B cell (primary cell): ENCODE measurements at regions not wholly inside any gene's neighbourhood (a gene's known extent, or its start where the extent isn't known, plus 50 kb on each side); places are given as distances from the start of the nearest gene placed in this dataset.

Experiments
- ATAC-seq: fragments of 200-7000 bp; cut with Tn5 transposase; one replicate; pipeline ENCODE4 v1.10.0; 2021; ENCODE audit warnings: low read depth, mild to moderate bottlenecking, moderate number of reproducible peaks, moderate library complexity
- CTCF ChIA-PET: fragments of 350-600 bp; sonication (Branson Sonifier 250); formaldehyde crosslinking; loops from one replicate; lab custom pipeline; 2021; ENCODE audit warnings: antibody characterized with exemption, inconsistent platforms; lab: Charles Lee
- POLR2A ChIA-PET: fragments of 350-600 bp; sonication (Branson Sonifier 250); formaldehyde crosslinking; loops from one replicate; lab custom pipeline; 2021; ENCODE audit warnings: antibody characterized with exemption; lab: Charles Lee
- DNase-seq: peaks from one replicate; pipeline ENCODE4 v3.0.0; 2013
- H2AFZ ChIP-seq: 2 replicates; pipeline ENCODE4 v1.6.1; 2012; ENCODE audit warnings: mild to moderate bottlenecking, low read depth, low read length; ENCODE audit not compliant: insufficient read depth, poor library complexity, severe bottlenecking
- H3K27ac ChIP-seq, 2 donors: 1 replicate in 1 of 2; 2 replicates in 1 of 2; pipeline ENCODE4 v1.5.1; 2012 to 2013; ENCODE audit warnings: low read length in 2 of 2, mild to moderate bottlenecking in 2 of 2, moderate library complexity in 1 of 2
- H3K27me3 ChIP-seq, 4 experiments: fragments of 200-600 bp in 1 of 4; sonication (generic) in 1 of 4; replicated peaks in 1 of 4; 1 replicate in 2 of 4; 2 replicates in 2 of 4; pipeline versions ENCODE4 v1.6.1 to v1.7.0; 2013 to 2016; ENCODE audit warnings: low read length in 3 of 4, mild to moderate bottlenecking in 2 of 4, mixed read lengths in 1 of 4, moderate library complexity in 1 of 4; ENCODE audit not compliant: insufficient read depth in 4 of 4, control insufficient read depth in 3 of 4; ENCODE audit errors: control extremely low read depth in 1 of 4
- H3K36me3 ChIP-seq, 2 experiments: replicated peaks in 1 of 2; 1 replicate in 1 of 2; 2 replicates in 1 of 2; pipeline versions ENCODE4 v1.6.1 to v1.7.1; 2013; ENCODE audit warnings: low read length in 1 of 2; ENCODE audit not compliant: insufficient read depth in 2 of 2, control insufficient read depth in 1 of 2; ENCODE audit errors: control extremely low read depth in 1 of 2, extremely low read depth in 1 of 2
- H3K4me1 ChIP-seq, 2 donors: fragments of 200-600 bp in 1 of 2; sonication (generic) in 1 of 2; 1 replicate in 1 of 2; 2 replicates in 1 of 2; pipeline versions ENCODE4 v1.5.1 to v1.6.1; 2013 to 2017; ENCODE audit warnings: low read length in 2 of 2; ENCODE audit not compliant: control insufficient read depth in 2 of 2, insufficient read depth in 2 of 2
- H3K4me2 ChIP-seq: replicated peaks from 2 replicates; pipeline ENCODE3; 2012; ENCODE audit warnings: mild to moderate bottlenecking, low read depth, low read length; ENCODE audit not compliant: poor library complexity, severe bottlenecking
- H3K4me3 ChIP-seq, 5 experiments: fragments of 200-600 bp in 1 of 5; sonication (generic) in 1 of 5; 1 replicate in 3 of 5; 2 replicates in 2 of 5; pipeline versions ENCODE4 v1.5.1 to v1.7.0; 2011 to 2016; ENCODE audit warnings: low read length in 4 of 5, mild to moderate bottlenecking in 4 of 5, low read depth in 2 of 5, control low read depth in 1 of 5, moderate library complexity in 1 of 5; ENCODE audit not compliant: insufficient read depth in 1 of 5; ENCODE audit errors: control extremely low read depth in 1 of 5, extremely low read depth in 1 of 5
- H3K79me2 ChIP-seq: fragments of 200-600 bp; sonication (generic); one replicate; pipeline ENCODE4 v1.6.0; 2016; ENCODE audit warnings: low read length; ENCODE audit not compliant: control insufficient read depth, insufficient read depth
- H3K9ac ChIP-seq: fragments of 200-600 bp; sonication (generic); 2 replicates; pipeline ENCODE4 v1.6.1; 2017; ENCODE audit warnings: mild to moderate bottlenecking, low read length, moderate library complexity
- H3K9me3 ChIP-seq, 3 donors: one replicate each; pipeline versions ENCODE4 v1.6.1 to v1.7.1; 2013; ENCODE audit warnings: low read length in 2 of 3; ENCODE audit not compliant: control insufficient read depth in 2 of 3, insufficient read depth in 1 of 3; ENCODE audit errors: control extremely low read depth in 1 of 3
- H4K20me1 ChIP-seq: 2 replicates; pipeline ENCODE4 v1.6.0; 2012; ENCODE audit warnings: mild to moderate bottlenecking, low read length; ENCODE audit not compliant: insufficient read depth, control insufficient read depth, poor library complexity, severe bottlenecking
- H3K27ac Mint-ChIP-seq: one replicate; pipeline ENCODE4 v1.8.0; 2021; ENCODE audit warnings: mixed read lengths
- H3K27me3 Mint-ChIP-seq: one replicate; pipeline ENCODE4 v1.8.0; 2021; ENCODE audit warnings: mixed read lengths
- H3K4me1 Mint-ChIP-seq: one replicate; pipeline ENCODE4 v1.8.0; 2021; ENCODE audit warnings: mixed read lengths
- H3K4me3 Mint-ChIP-seq: one replicate; pipeline ENCODE4 v1.8.0; 2021; ENCODE audit warnings: mixed read lengths
- H3K9me3 Mint-ChIP-seq: one replicate; pipeline ENCODE4 v1.8.0; 2022; ENCODE audit warnings: mixed read lengths; ENCODE audit not compliant: insufficient read depth
- CTCF ChIP-seq: fragments of 200-600 bp; IDR thresholded peaks from one replicate; pipeline ENCODE4 v1.8.0; 2022; ENCODE audit warnings: antibody characterized with exemption, mild to moderate bottlenecking
- EZH2 ChIP-seq: IDR thresholded peaks from 2 replicates; pipeline ENCODE4 v1.6.1; 2012; ENCODE audit warnings: borderline replicate concordance, low read depth, mild to moderate bottlenecking, moderate library complexity, low read length; ENCODE audit not compliant: insufficient read depth, poor library complexity, severe bottlenecking
- whole genome bisulfite sequencing: methylation state at CpG from one replicate; pipeline ENCODE4 v1.1.5; 2013; ENCODE audit warnings: missing lambda C conversion rate; ENCODE audit not compliant: insufficient coverage; 5-methylcytosine and 5-hydroxymethylcytosine counted together
- intact Hi-C: fragments of 100-400 bp; cut with micrococcal nuclease; formaldehyde crosslinking; loops from one replicate; pipeline ENCODE4 v1.10.0; 2022

GRCh38 chr5:11963227-11963626 is 59.0 kb upstream of the CTNND2 start:
- no peak for DNase-seq
- Histone ChIP-seq H3K79me2 (no peaks in the 10 kb centered on the region), H3K4me2 (no peak overlapping the region), H4K20me1 (no peaks in the 10 kb centered on the region), H3K9me3 (no peaks in the 10 kb centered on the region), H2AFZ (no peak overlapping the region), H3K27ac (no peak overlapping the region), H3K36me3 (no peaks in the 10 kb centered on the region), H3K4me3 (no peak overlapping the region), H3K9ac (no peak overlapping the region), H3K27me3 (no peaks in the 10 kb centered on the region), H3K4me1 (no peaks in the 10 kb centered on the region)
- intact Hi-C loops = no loop called here
- H3K4me1 Mint-ChIP-seq = no peaks in the 10 kb centered on the region
- H3K27ac Mint-ChIP-seq = no peak overlapping the region
- CTCF ChIA-PET = no interaction called here
- H3K4me3 Mint-ChIP-seq = no peak overlapping the region
- POLR2A ChIA-PET = no interaction called here
- no CpG with 5 or more reads among the region's 3 CpGs for WGBS
- H3K9me3 Mint-ChIP-seq = no peaks in the 10 kb centered on the region
- no peak for ATAC-seq
- TF ChIP-seq CTCF = no peak
- TF ChIP-seq EZH2 = no peak
- no peaks in the 10 kb centered on the region for H3K27me3 Mint-ChIP-seq

GRCh38 chr5:11962122-11962521 is 57.9 kb upstream of the CTNND2 start:
- H4K20me1 ChIP-seq = no peaks in the 10 kb centered on the region
- no peaks in the 10 kb centered on the region for H3K79me2 ChIP-seq
- ChIA-PET POLR2A (no interaction called here), CTCF (interaction anchor here (0.6 kb wide), 1 partner anchor 262 kb away, joined by 3 read pairs; no protein-coding TSS in a partner anchor)
- H3K9me3 ChIP-seq = no peaks in the 10 kb centered on the region
- Mint-ChIP-seq H3K27me3 (no peaks in the 10 kb centered on the region), H3K4me3 (no peak overlapping the region), H3K4me1 (no peaks in the 10 kb centered on the region), H3K9me3 (no peaks in the 10 kb centered on the region), H3K27ac (no peak overlapping the region)
- no peak overlapping the region for H3K9ac ChIP-seq
- intact Hi-C loops = no loop called here
- TF ChIP-seq CTCF (no peak), EZH2 (no peak)
- ATAC-seq (no peak), DNase-seq (no peak)
- H3K27ac ChIP-seq = no peak overlapping the region
- H3K27me3 ChIP-seq = no peaks in the 10 kb centered on the region
- WGBS = 80% methylated on average over 1 of the region's 4 CpGs
- H2AFZ ChIP-seq = no peak overlapping the region
- H3K36me3 ChIP-seq = no peaks in the 10 kb centered on the region
- no peaks in the 10 kb centered on the region for H3K4me1 ChIP-seq
- H3K4me3 ChIP-seq = no peak overlapping the region
- no peak overlapping the region for H3K4me2 ChIP-seq
